Esophagus mucosa (tissue), 1 donor: ENCODE measurements at regions not wholly inside any gene's neighbourhood (a gene's known extent, or its start where the extent isn't known, plus 50 kb on each side); places are given as distances from the start of the nearest gene placed in this dataset.

Experiments
- ATAC-seq: fragments of 200-7000 bp; cut with Tn5 transposase; one replicate; pipeline ENCODE4 v1.9.1; 2020
- donor health status: DM: yes; HTN: yes; CAD: no.

GRCh38 chr2:118312969-118313756 is 224.9 kb downstream of the INSIG2 start:
- ATAC-seq: no peak

GRCh38 chr2:118310681-118311429 is 222.6 kb downstream of the INSIG2 start:
- ATAC-seq: no peak

- ATAC-seq: no peak
Observed at GRCh38 chr2:118309946-118310680, 221.8 kb downstream of the INSIG2 start.

GRCh38 chr2:118309257-118309945 is 221.1 kb downstream of the INSIG2 start:
- ATAC-seq: no peak

GRCh38 chr2:118307864-118308263 is 219.6 kb downstream of the INSIG2 start:
- ATAC-seq: no peak

GRCh38 chr2:118301248-118301647 is 213.0 kb downstream of the INSIG2 start:
- ATAC-seq: no peak

- no peak for ATAC-seq
Observed at GRCh38 chr2:118300832-118301231, 212.6 kb downstream of the INSIG2 start.

GRCh38 chr2:118296663-118297062 is 208.4 kb downstream of the INSIG2 start:
- no peak for ATAC-seq

GRCh38 chr2:118295592-118296390 is 207.5 kb downstream of the INSIG2 start:
- ATAC-seq: no peak

GRCh38 chr2:118294063-118294462 is 205.8 kb downstream of the INSIG2 start:
- no peak for ATAC-seq

GRCh38 chr2:118292991-118293390 is 204.7 kb downstream of the INSIG2 start:
- no peak for ATAC-seq

- ATAC-seq: no peak
Observed at GRCh38 chr2:118291251-118291880, 203.1 kb downstream of the INSIG2 start.

- ATAC-seq: no peak
Observed at GRCh38 chr2:118290411-118291250, 202.4 kb downstream of the INSIG2 start.

- ATAC-seq: no peak
Observed at GRCh38 chr2:118279005-118279404, 190.7 kb downstream of the INSIG2 start.

GRCh38 chr2:118278046-118278445 is 189.8 kb downstream of the INSIG2 start:
- ATAC-seq: no peak

GRCh38 chr2:118274841-118275510 is 186.7 kb downstream of the INSIG2 start:
- no peak for ATAC-seq

GRCh38 chr2:118272391-118272790 is 184.1 kb downstream of the INSIG2 start:
- no peak for ATAC-seq

- ATAC-seq: peak; percentile 26
Observed at GRCh38 chr2:118269408-118270051, 181.3 kb downstream of the INSIG2 start.

GRCh38 chr2:118268268-118268667 is 180.0 kb downstream of the INSIG2 start:
- ATAC-seq: no peak
